ENCODE measurements at regions not wholly inside any gene's neighbourhood (a gene's known extent, or its start where the extent isn't known, plus 50 kb on each side); places are given as distances from the start of the nearest gene placed in this dataset.

DNA sequence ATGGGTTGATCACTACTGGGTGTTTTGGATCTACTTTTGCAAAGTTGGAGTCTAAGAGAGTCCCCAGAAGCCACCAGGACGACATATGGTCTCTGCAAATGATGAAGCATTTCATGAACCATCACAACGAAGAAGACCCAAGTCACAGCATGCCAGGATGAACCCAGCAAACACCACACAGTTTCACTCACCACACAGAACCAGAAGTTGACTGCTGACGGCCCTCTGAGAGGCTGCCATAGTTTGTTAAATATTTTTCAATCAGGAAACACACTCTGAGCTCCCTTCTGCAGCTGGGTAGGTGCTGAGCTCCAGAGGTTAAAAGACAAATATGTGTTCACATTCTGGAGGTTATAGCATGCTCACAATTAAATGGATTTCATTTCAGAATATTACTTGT is 271.4 kb downstream of the DCDC2C start:
- Histone ChIP-seq H3K4me3 (ENCODE audit: low read depth in 1 of 2, low read length in 2 of 2) (no peak overlapping the region), H3K36me3 (ENCODE audit: insufficient read depth, low read length) (no peaks in the 10 kb centered on the region)

DNA sequence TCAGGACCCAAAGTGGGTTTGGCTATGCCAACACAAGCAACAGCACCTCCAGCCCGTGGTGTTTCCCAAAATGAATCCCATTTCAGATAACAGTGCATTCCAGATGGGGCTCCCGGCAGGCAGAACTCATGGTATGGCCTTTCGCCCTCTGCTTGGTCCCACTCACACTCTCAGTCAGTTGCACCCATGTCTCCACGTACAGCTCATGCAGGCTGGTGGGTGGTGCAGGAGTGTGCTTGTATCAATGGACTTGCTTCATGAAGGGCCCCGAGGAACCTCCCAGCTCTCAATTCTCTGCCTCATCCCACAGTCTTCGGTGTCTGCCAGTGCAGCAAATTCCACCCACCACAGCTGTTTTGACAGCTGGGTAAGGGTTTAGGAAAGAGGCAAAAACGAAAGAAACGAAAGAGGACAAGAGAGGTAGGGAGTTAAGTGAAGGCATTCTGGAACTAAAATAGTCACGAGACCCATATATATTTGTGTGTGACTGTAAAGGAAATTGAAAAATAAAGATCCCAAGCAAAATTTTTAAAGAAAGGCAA is 278.1 kb downstream of the DCDC2C start:
- DNase-seq (no peak), ATAC-seq (ENCODE audit: insufficient read depth, low read depth) (no peak)
- Histone ChIP-seq H3K27ac (ENCODE audit: low read length) (no peak overlapping the region), H3K79me2 (ENCODE audit: insufficient read depth, low read length) (no peaks in the 10 kb centered on the region), H3K9me3 (ENCODE audit: insufficient read depth, low read length, severe bottlenecking) (no peaks in the 10 kb centered on the region), H3K27me3 (ENCODE audit: insufficient read depth, low read length, poor library complexity) (no peaks in the 10 kb centered on the region), H3K9ac (ENCODE audit: low read depth, low read length) (no peak overlapping the region), H2AFZ (ENCODE audit: low read depth, low read length) (no peak overlapping the region), H4K20me1 (ENCODE audit: insufficient read depth, low read length) (no peaks in the 10 kb centered on the region), H3K36me3 (ENCODE audit: insufficient read depth, low read length) (no peaks in the 10 kb centered on the region), H3K4me3 (ENCODE audit: low read depth in 1 of 2, low read length in 2 of 2) (no peak overlapping the region), H3K4me2 (ENCODE audit: insufficient read depth, low read length) (no peak overlapping the region), H3K4me1 (ENCODE audit: insufficient read depth, low read length) (no peaks in the 10 kb centered on the region)
- TF ChIP-seq, protein P1, sequence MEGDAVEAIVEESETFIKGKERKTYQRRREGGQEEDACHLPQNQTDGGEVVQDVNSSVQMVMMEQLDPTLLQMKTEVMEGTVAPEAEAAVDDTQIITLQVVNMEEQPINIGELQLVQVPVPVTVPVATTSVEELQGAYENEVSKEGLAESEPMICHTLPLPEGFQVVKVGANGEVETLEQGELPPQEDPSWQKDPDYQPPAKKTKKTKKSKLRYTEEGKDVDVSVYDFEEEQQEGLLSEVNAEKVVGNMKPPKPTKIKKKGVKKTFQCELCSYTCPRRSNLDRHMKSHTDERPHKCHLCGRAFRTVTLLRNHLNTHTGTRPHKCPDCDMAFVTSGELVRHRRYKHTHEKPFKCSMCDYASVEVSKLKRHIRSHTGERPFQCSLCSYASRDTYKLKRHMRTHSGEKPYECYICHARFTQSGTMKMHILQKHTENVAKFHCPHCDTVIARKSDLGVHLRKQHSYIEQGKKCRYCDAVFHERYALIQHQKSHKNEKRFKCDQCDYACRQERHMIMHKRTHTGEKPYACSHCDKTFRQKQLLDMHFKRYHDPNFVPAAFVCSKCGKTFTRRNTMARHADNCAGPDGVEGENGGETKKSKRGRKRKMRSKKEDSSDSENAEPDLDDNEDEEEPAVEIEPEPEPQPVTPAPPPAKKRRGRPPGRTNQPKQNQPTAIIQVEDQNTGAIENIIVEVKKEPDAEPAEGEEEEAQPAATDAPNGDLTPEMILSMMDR (IDR thresholded peaks at IDR 0.05; ENCODE audit: borderline replicate concordance, extremely low read depth, low read length, poor library complexity, severe bottlenecking) = no peak
- TF ChIP-seq EZH2 (IDR thresholded peaks at IDR 0.05; ENCODE audit: borderline replicate concordance, low read depth, low read length, severe bottlenecking) = no peak

More for the DNA sequence above, 271.4 kb downstream of the DCDC2C start:
- no peak overlapping the region for H3K27ac ChIP-seq (ENCODE audit: low read length)
- no peaks in the 10 kb centered on the region for H4K20me1 ChIP-seq (ENCODE audit: insufficient read depth, low read length)
- H3K9ac ChIP-seq (ENCODE audit: low read depth, low read length) = no peak overlapping the region
- no peak overlapping the region for H2AFZ ChIP-seq (ENCODE audit: low read depth, low read length)
- H3K4me2 ChIP-seq (ENCODE audit: insufficient read depth, low read length) = no peak overlapping the region
- H3K79me2 ChIP-seq (ENCODE audit: insufficient read depth, low read length) = no peaks in the 10 kb centered on the region
- no peaks in the 10 kb centered on the region for H3K4me1 ChIP-seq (ENCODE audit: insufficient read depth, low read length)
- no peak for TF ChIP-seq EZH2 (IDR thresholded peaks at IDR 0.05; ENCODE audit: borderline replicate concordance, low read depth, low read length, severe bottlenecking)
- TF ChIP-seq, protein P1 (IDR thresholded peaks at IDR 0.05; ENCODE audit: borderline replicate concordance, extremely low read depth, low read length, poor library complexity, severe bottlenecking) = no peak
- no peak for ATAC-seq (ENCODE audit: insufficient read depth, low read depth)
- H3K9me3 ChIP-seq (ENCODE audit: insufficient read depth, low read length, severe bottlenecking) = no peaks in the 10 kb centered on the region
- DNase-seq = no peak
- H3K27me3 ChIP-seq (ENCODE audit: insufficient read depth, low read length, poor library complexity) = no peaks in the 10 kb centered on the region

DNA sequence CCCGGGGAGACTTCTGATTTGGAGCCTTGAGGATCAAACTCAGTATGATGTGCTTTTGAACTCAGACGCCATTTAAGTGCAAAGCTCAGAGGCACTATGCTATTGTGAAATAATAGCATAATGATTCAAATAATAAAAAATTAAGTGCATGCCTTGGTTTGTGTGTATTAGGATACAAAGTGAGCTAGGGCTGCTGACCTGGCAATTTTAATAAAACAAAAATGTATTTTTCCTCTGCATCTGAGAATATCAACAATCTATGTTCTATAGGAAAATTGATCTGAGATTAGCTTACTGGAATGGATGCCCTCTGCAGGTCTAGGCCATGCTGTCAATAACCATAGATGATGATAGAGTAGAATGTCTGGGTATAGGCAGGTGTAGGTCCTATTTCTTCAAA is 278.8 kb downstream of the DCDC2C start:
- TF ChIP-seq, protein P1 (IDR thresholded peaks at IDR 0.05; ENCODE audit: borderline replicate concordance, extremely low read depth, low read length, poor library complexity, severe bottlenecking) = no peak
- TF ChIP-seq EZH2 (IDR thresholded peaks at IDR 0.05; ENCODE audit: borderline replicate concordance, low read depth, low read length, severe bottlenecking) = no peak
- no peaks in the 10 kb centered on the region for H3K9me3 ChIP-seq (ENCODE audit: insufficient read depth, low read length, severe bottlenecking)
- no peaks in the 10 kb centered on the region for H4K20me1 ChIP-seq (ENCODE audit: insufficient read depth, low read length)
- H3K4me3 ChIP-seq (ENCODE audit: low read depth in 1 of 2, low read length in 2 of 2) = no peak overlapping the region
- no peaks in the 10 kb centered on the region for H3K27me3 ChIP-seq (ENCODE audit: insufficient read depth, low read length, poor library complexity)
- H3K9ac ChIP-seq (ENCODE audit: low read depth, low read length) = no peak overlapping the region
- H3K4me1 ChIP-seq (ENCODE audit: insufficient read depth, low read length) = no peaks in the 10 kb centered on the region
- H3K79me2 ChIP-seq (ENCODE audit: insufficient read depth, low read length) = no peaks in the 10 kb centered on the region
- no peaks in the 10 kb centered on the region for H3K36me3 ChIP-seq (ENCODE audit: insufficient read depth, low read length)
- no peak overlapping the region for H2AFZ ChIP-seq (ENCODE audit: low read depth, low read length)
- ATAC-seq (ENCODE audit: insufficient read depth, low read depth) = no peak
- H3K27ac ChIP-seq (ENCODE audit: low read length) = no peak overlapping the region
- no peak for DNase-seq
- H3K4me2 ChIP-seq (ENCODE audit: insufficient read depth, low read length) = no peak overlapping the region

DNA sequence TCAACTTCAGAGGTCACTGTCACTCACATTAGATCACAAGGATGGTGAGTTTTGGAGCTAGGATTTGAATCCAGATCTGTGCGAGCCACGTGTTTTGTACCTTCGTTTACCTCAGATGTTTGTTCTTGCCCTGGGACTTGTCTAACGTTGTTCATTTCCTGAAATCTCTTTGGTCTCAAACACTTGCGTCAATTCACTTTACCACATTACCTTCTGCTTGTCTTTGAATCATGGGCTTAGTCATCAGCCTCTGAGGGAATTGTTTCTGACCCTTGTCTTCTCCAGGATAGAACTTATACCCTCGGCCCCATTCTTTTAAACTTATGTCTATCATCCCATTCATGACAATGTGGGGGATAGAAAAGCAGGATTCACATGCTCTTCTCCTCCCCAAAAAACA is 282.7 kb downstream of the DCDC2C start:
- Histone ChIP-seq H3K4me2 (ENCODE audit: insufficient read depth, low read length) (no peak overlapping the region), H3K27ac (ENCODE audit: low read length) (no peak overlapping the region), H3K4me3 (ENCODE audit: low read depth in 1 of 2, low read length in 2 of 2) (no peak overlapping the region), H3K4me1 (ENCODE audit: insufficient read depth, low read length) (no peaks in the 10 kb centered on the region), H3K9me3 (ENCODE audit: insufficient read depth, low read length, severe bottlenecking) (peaks cover 7% of the 10 kb centered on the region), H3K27me3 (ENCODE audit: insufficient read depth, low read length, poor library complexity) (no peaks in the 10 kb centered on the region), H3K36me3 (ENCODE audit: insufficient read depth, low read length) (no peaks in the 10 kb centered on the region), H2AFZ (ENCODE audit: low read depth, low read length) (no peak overlapping the region), H3K79me2 (ENCODE audit: insufficient read depth, low read length) (no peaks in the 10 kb centered on the region), H3K9ac (ENCODE audit: low read depth, low read length) (no peak overlapping the region), H4K20me1 (ENCODE audit: insufficient read depth, low read length) (no peaks in the 10 kb centered on the region)
- ATAC-seq (ENCODE audit: insufficient read depth, low read depth) = no peak
- no peak for DNase-seq
- TF ChIP-seq EZH2 (IDR thresholded peaks at IDR 0.05; ENCODE audit: borderline replicate concordance, low read depth, low read length, severe bottlenecking) = no peak
- TF ChIP-seq, protein P1 (IDR thresholded peaks at IDR 0.05; ENCODE audit: borderline replicate concordance, extremely low read depth, low read length, poor library complexity, severe bottlenecking) = no peak

All from DND-41 (cell line).